Pancreas (tissue), 10 donors: ENCODE measurements at regions not wholly inside any gene's neighbourhood (a gene's known extent, or its start where the extent isn't known, plus 50 kb on each side); places are given as distances from the start of the nearest gene placed in this dataset.
A peak's percentile ranks its signal among the peaks of the same experiment; 100 is the strongest.
"Not testable (repeated sequence)": the region's sequence is repeated elsewhere in the genome, so short reads cannot be mapped to it uniquely, and the experiment has no call there.

Experiments
- ATAC-seq, 4 donors: fragments of 200-7000 bp; cut with Tn5 transposase; one replicate each; pipeline versions ENCODE4 v1.8.0 to v1.9.1; 2020; ENCODE audit warnings: mild to moderate bottlenecking in 4 of 4, moderate library complexity in 4 of 4
- DNase-seq, 6 donors: peaks; one replicate each; pipeline ENCODE4 v3.0.0-alpha.2; 2020
- FAIRE-seq: peaks from 2 replicates; lab custom pipeline; 2012; peaks lifted over from hg19 to GRCh38; lab: Jason Lieb, UNC
- H3K27ac ChIP-seq, 4 donors: fragments of 200-600 bp; sonication (generic); 1 replicate in 3 of 4; 2 replicates in 1 of 4; pipeline versions ENCODE4 v1.5.0 to v1.8.0; 2020
- H3K27me3 ChIP-seq, 4 donors: fragments of 200-600 bp; one replicate each; pipeline ENCODE4 v1.8.0; 2021
- H3K36me3 ChIP-seq, 3 donors: fragments of 200-600 bp; sonication (generic) in 1 of 3; one replicate each; pipeline versions ENCODE4 v1.5.0 to v1.8.0; 2020 to 2021
- H3K4me1 ChIP-seq, 3 donors: fragments of 200-600 bp; one replicate each; pipeline ENCODE4 v1.8.0; 2021
- H3K4me3 ChIP-seq, 4 donors: fragments of 200-600 bp; sonication (generic) in 2 of 4; one replicate each; pipeline versions ENCODE4 v1.5.0 to v1.8.0; 2020 to 2021
- H3K9me3 ChIP-seq, 4 donors: fragments of 200-600 bp; one replicate each; pipeline ENCODE4 v1.8.0; 2021
- WGBS, 2 donors: extraction: QIAGEN DNeasy Blood & Tissue Kit; methylation state at CpG; one replicate each; pipeline ENCODE4 v1.1.7; 2013; 5-methylcytosine and 5-hydroxymethylcytosine counted together
- intact Hi-C, 3 donors: fragments of 100-400 bp; cut with DNase I; formaldehyde crosslinking; loops; one replicate each; pipeline versions ENCODE4 v1.11.1 to v1.14.2; 2022
- TF ChIP-seq, protein P1 (sequence below), 4 donors: fragments of 200-600 bp; sonication (generic) in 3 of 4; IDR thresholded peaks; one replicate each; pipeline versions ENCODE4 v1.5.0 to v1.8.0; 2021; ENCODE audit warnings: antibody characterized with exemption in 4 of 4
- donor health status: healthy with polysubstance abuse.
- donor health status: DM: no; HTN: no; CAD: no; lungs with moderate emphysema.
- donor health status: DM: no; HTN: no; CAD: no.
- donor health status: control.
- donor health status: control.
- donor health status: Bipolar disorder and iron deficiency.
- donor health status: DM: yes; HTN: yes; CAD: no.
- donor health status: DM: no; HTN: no; CAD: no.
- donor health status: DM: no; HTN: no; CAD: no.
- donor health status: DM: yes; HTN: yes; CAD: no.

- Histone ChIP-seq H3K27ac (no peak overlapping the region), H3K4me3 (no peak overlapping the region), H3K36me3 (no peaks in the 10 kb centered on the region), H3K27me3 (peaks cover 0 to 6% (median 0%) of the 10 kb centered on the region in 4 donors), H3K4me1 (no peaks in the 10 kb centered on the region), H3K9me3 (no peaks in the 10 kb centered on the region)
- no peak for ATAC-seq
- no peak for DNase-seq
- intact Hi-C loops = no loop called here
- WGBS, 2 donors = 45 to 49% methylated on average over 2 of the region's 2 CpGs
- FAIRE-seq = no peak
- TF ChIP-seq, protein P1, sequence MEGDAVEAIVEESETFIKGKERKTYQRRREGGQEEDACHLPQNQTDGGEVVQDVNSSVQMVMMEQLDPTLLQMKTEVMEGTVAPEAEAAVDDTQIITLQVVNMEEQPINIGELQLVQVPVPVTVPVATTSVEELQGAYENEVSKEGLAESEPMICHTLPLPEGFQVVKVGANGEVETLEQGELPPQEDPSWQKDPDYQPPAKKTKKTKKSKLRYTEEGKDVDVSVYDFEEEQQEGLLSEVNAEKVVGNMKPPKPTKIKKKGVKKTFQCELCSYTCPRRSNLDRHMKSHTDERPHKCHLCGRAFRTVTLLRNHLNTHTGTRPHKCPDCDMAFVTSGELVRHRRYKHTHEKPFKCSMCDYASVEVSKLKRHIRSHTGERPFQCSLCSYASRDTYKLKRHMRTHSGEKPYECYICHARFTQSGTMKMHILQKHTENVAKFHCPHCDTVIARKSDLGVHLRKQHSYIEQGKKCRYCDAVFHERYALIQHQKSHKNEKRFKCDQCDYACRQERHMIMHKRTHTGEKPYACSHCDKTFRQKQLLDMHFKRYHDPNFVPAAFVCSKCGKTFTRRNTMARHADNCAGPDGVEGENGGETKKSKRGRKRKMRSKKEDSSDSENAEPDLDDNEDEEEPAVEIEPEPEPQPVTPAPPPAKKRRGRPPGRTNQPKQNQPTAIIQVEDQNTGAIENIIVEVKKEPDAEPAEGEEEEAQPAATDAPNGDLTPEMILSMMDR (IDR thresholded peaks at IDR 0.05) = no peak
Measured at GRCh38 chr7:12493863-12494686, 76.4 kb upstream of the SCIN start.

- 77 to 84% methylated on average over 3 of the region's 3 CpGs for WGBS, 2 donors
- TF ChIP-seq, protein P1 (IDR thresholded peaks at IDR 0.05) = no peak
- intact Hi-C loops = no loop called here
- no peak for FAIRE-seq
- Histone ChIP-seq H3K9me3 (no peaks in the 10 kb centered on the region), H3K27me3 (peaks cover 0 to 6% (median 0%) of the 10 kb centered on the region in 4 donors), H3K4me3 (no peak overlapping the region), H3K36me3 (no peaks in the 10 kb centered on the region), H3K27ac (no peak overlapping the region), H3K4me1 (no peaks in the 10 kb centered on the region)
- no peak for DNase-seq
- no peak for ATAC-seq
Measured at GRCh38 chr7:12494687-12495024, 75.9 kb upstream of the SCIN start.

- TF ChIP-seq, protein P1 (IDR thresholded peaks at IDR 0.05) = peak in 3 of 4 donors; percentile 9 to 35 (median 27)
- peak in 1 of 4 donors; percentile 71 for ATAC-seq
- intact Hi-C loops, H3K27me3 ChIP-seq, DNase-seq, H3K9me3 ChIP-seq, H3K27ac ChIP-seq, H3K36me3 ChIP-seq, H3K4me1 ChIP-seq: not testable (repeated sequence)
- 60 to 65% methylated on average over 18 to 26 of the region's 31 CpGs for WGBS, 2 donors
- H3K4me3 ChIP-seq = peak overlapping the region in 2 of 4 donors; percentile 5 to 24
- FAIRE-seq = peak; percentile 75
Measured at GRCh38 chr7:12496901-12497674, 73.4 kb upstream of the SCIN start.

DNA sequence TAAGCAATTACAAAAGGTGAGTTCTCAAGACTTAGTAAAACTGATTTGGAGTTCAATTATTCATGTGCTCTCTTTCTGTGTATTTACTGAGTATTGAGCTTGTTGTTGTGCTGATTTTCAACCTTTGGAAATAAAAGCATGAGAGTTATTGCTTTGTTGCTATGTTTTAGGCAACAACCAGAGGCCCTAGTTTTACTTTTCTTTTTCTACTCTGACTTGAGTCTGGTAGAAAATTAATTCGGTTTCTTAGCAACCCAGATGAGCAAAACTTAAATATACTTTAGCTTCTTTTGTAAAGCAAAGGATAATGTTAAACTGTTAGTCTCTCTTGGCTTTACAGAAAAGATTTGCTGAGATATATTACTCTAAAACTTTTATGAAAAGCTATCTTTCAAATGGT lies 66.4 kb upstream of the SCIN start:
- ATAC-seq (no peak), FAIRE-seq (no peak), DNase-seq (no peak)
- Histone ChIP-seq H3K27me3 (no peaks in the 10 kb centered on the region), H3K36me3 (no peaks in the 10 kb centered on the region), H3K9me3 (no peaks in the 10 kb centered on the region), H3K27ac (no peak overlapping the region), H3K4me3 (no peak overlapping the region), H3K4me1 (no peaks in the 10 kb centered on the region)
- intact Hi-C loops = no loop called here
- TF ChIP-seq, protein P1 (IDR thresholded peaks at IDR 0.05) = no peak
- 25 to 41% methylated on average over 1 of the region's 1 CpG for WGBS, 2 donors
